ENCODE measurements at regions not wholly inside any gene's neighbourhood (a gene's known extent, or its start where the extent isn't known, plus 50 kb on each side); places are given as distances from the start of the nearest gene placed in this dataset.

GRCh38 chr7:22582863-22583622, 83.1 kb upstream of the STEAP1B start:
- DNase-seq (no peak), ATAC-seq (ENCODE audit: low read depth in 2 of 2) (no peak)
- Mint-ChIP-seq H3K4me1 (peaks cover 0 to 5% (median 0%) of the 10 kb centered on the region in 4 donors), H3K4me3 (no peak overlapping the region), H3K9me3 (peaks cover 0 to 3% (median 0%) of the 10 kb centered on the region in 7 donors), H3K27me3 (peaks cover 18% of the 10 kb centered on the region), H3K27ac (no peak overlapping the region), H3K36me3 (no peaks in the 10 kb centered on the region)
- H3K4me3 ChIP-seq (ENCODE audit: low read depth, low read length): no peak overlapping the region
- no peaks in the 10 kb centered on the region for H3K4me1 ChIP-seq (ENCODE audit: control insufficient read depth, insufficient read depth, low read length, poor library complexity, severe bottlenecking)
- H3K27me3 ChIP-seq (ENCODE audit: control insufficient read depth, insufficient read depth, low read length): peaks cover 7% of the 10 kb centered on the region
- no peak overlapping the region for H3K27ac ChIP-seq (ENCODE audit: insufficient read depth, low read length, poor library complexity, severe bottlenecking)
- no peaks in the 10 kb centered on the region for H3K9me3 ChIP-seq (ENCODE audit: control insufficient read depth in 2 of 2, low read length in 2 of 2)
- H3K36me3 ChIP-seq (ENCODE audit: control insufficient read depth, insufficient read depth, low read length): no peaks in the 10 kb centered on the region

- H3K27me3 ChIP-seq (ENCODE audit: control insufficient read depth, insufficient read depth, low read length): peaks cover 7% of the 10 kb centered on the region
- no peak overlapping the region for H3K27ac ChIP-seq (ENCODE audit: insufficient read depth, low read length, poor library complexity, severe bottlenecking)
- no peak overlapping the region for H3K4me3 Mint-ChIP-seq
- no peaks in the 10 kb centered on the region for H3K4me1 Mint-ChIP-seq
- no peak for DNase-seq
- H3K9me3 ChIP-seq (ENCODE audit: control insufficient read depth in 2 of 2, low read length in 2 of 2): no peaks in the 10 kb centered on the region
- H3K36me3 ChIP-seq (ENCODE audit: control insufficient read depth, insufficient read depth, low read length): no peaks in the 10 kb centered on the region
- peaks cover 13% of the 10 kb centered on the region for H3K27me3 Mint-ChIP-seq
- no peak for ATAC-seq (ENCODE audit: low read depth in 2 of 2)
- H3K36me3 Mint-ChIP-seq: no peaks in the 10 kb centered on the region
- no peak overlapping the region for H3K4me3 ChIP-seq (ENCODE audit: low read depth, low read length)
- H3K27ac Mint-ChIP-seq: no peak overlapping the region
- H3K9me3 Mint-ChIP-seq: peaks cover 0 to 2% (median 0%) of the 10 kb centered on the region in 7 donors
- H3K4me1 ChIP-seq (ENCODE audit: control insufficient read depth, insufficient read depth, low read length, poor library complexity, severe bottlenecking): no peaks in the 10 kb centered on the region
Measured at GRCh38 chr7:22581099-22581498, 81.1 kb upstream of the STEAP1B start.

- Mint-ChIP-seq H3K4me3 (no peak overlapping the region), H3K9me3 (peaks cover 0 to 2% (median 0%) of the 10 kb centered on the region in 7 donors), H3K36me3 (no peaks in the 10 kb centered on the region), H3K27me3 (peaks cover 16% of the 10 kb centered on the region), H3K27ac (no peak overlapping the region), H3K4me1 (no peaks in the 10 kb centered on the region)
- Histone ChIP-seq H3K27ac (ENCODE audit: insufficient read depth, low read length, poor library complexity, severe bottlenecking) (no peak overlapping the region), H3K27me3 (ENCODE audit: control insufficient read depth, insufficient read depth, low read length) (peaks cover 7% of the 10 kb centered on the region), H3K4me1 (ENCODE audit: control insufficient read depth, insufficient read depth, low read length, poor library complexity, severe bottlenecking) (no peaks in the 10 kb centered on the region), H3K4me3 (ENCODE audit: low read depth, low read length) (no peak overlapping the region), H3K36me3 (ENCODE audit: control insufficient read depth, insufficient read depth, low read length) (no peaks in the 10 kb centered on the region), H3K9me3 (ENCODE audit: control insufficient read depth in 2 of 2, low read length in 2 of 2) (no peaks in the 10 kb centered on the region)
- no peak for ATAC-seq (ENCODE audit: low read depth in 2 of 2)
- DNase-seq: no peak
Measured at GRCh38 chr7:22579961-22580360, 80.0 kb upstream of the STEAP1B start.

GRCh38 chr7:22578007-22578733, 78.2 kb upstream of the STEAP1B start:
- ATAC-seq (ENCODE audit: low read depth in 2 of 2) (no peak), DNase-seq (no peak)
- Mint-ChIP-seq H3K4me1 (no peaks in the 10 kb centered on the region), H3K4me3 (no peak overlapping the region), H3K9me3 (peaks cover 0 to 2% (median 0%) of the 10 kb centered on the region in 7 donors), H3K27ac (no peak overlapping the region), H3K27me3 (peaks cover 19% of the 10 kb centered on the region), H3K36me3 (no peaks in the 10 kb centered on the region)
- H3K4me1 ChIP-seq (ENCODE audit: control insufficient read depth, insufficient read depth, low read length, poor library complexity, severe bottlenecking): no peaks in the 10 kb centered on the region
- no peak overlapping the region for H3K27ac ChIP-seq (ENCODE audit: insufficient read depth, low read length, poor library complexity, severe bottlenecking)
- no peaks in the 10 kb centered on the region for H3K9me3 ChIP-seq (ENCODE audit: control insufficient read depth in 2 of 2, low read length in 2 of 2)
- no peaks in the 10 kb centered on the region for H3K36me3 ChIP-seq (ENCODE audit: control insufficient read depth, insufficient read depth, low read length)
- peaks cover 5% of the 10 kb centered on the region for H3K27me3 ChIP-seq (ENCODE audit: control insufficient read depth, insufficient read depth, low read length)
- no peak overlapping the region for H3K4me3 ChIP-seq (ENCODE audit: low read depth, low read length)

- H3K4me3 ChIP-seq (ENCODE audit: low read depth, low read length): no peak overlapping the region
- no peaks in the 10 kb centered on the region for H3K36me3 ChIP-seq (ENCODE audit: control insufficient read depth, insufficient read depth, low read length)
- Mint-ChIP-seq H3K9me3 (peaks cover 0 to 2% (median 0%) of the 10 kb centered on the region in 7 donors), H3K36me3 (no peaks in the 10 kb centered on the region), H3K27me3 (peaks cover 15% of the 10 kb centered on the region), H3K27ac (no peak overlapping the region), H3K4me1 (no peaks in the 10 kb centered on the region), H3K4me3 (no peak overlapping the region)
- no peaks in the 10 kb centered on the region for H3K9me3 ChIP-seq (ENCODE audit: control insufficient read depth in 2 of 2, low read length in 2 of 2)
- ATAC-seq (ENCODE audit: low read depth in 2 of 2) (no peak), DNase-seq (no peak)
- no peaks in the 10 kb centered on the region for H3K4me1 ChIP-seq (ENCODE audit: control insufficient read depth, insufficient read depth, low read length, poor library complexity, severe bottlenecking)
- peaks cover 3% of the 10 kb centered on the region for H3K27me3 ChIP-seq (ENCODE audit: control insufficient read depth, insufficient read depth, low read length)
- H3K27ac ChIP-seq (ENCODE audit: insufficient read depth, low read length, poor library complexity, severe bottlenecking): no peak overlapping the region
Measured at GRCh38 chr7:22577470-22578001, 77.5 kb upstream of the STEAP1B start.

- H3K9me3 ChIP-seq (ENCODE audit: control insufficient read depth in 2 of 2, low read length in 2 of 2): no peaks in the 10 kb centered on the region
- no peaks in the 10 kb centered on the region for H3K36me3 ChIP-seq (ENCODE audit: control insufficient read depth, insufficient read depth, low read length)
- no peak for DNase-seq
- peaks cover 12% of the 10 kb centered on the region for H3K27me3 Mint-ChIP-seq
- no peak for ATAC-seq (ENCODE audit: low read depth in 2 of 2)
- H3K4me1 ChIP-seq (ENCODE audit: control insufficient read depth, insufficient read depth, low read length, poor library complexity, severe bottlenecking): no peaks in the 10 kb centered on the region
- H3K4me3 Mint-ChIP-seq: no peak overlapping the region
- peaks cover 3% of the 10 kb centered on the region for H3K27me3 ChIP-seq (ENCODE audit: control insufficient read depth, insufficient read depth, low read length)
- no peak overlapping the region for H3K27ac ChIP-seq (ENCODE audit: insufficient read depth, low read length, poor library complexity, severe bottlenecking)
- no peak overlapping the region for H3K4me3 ChIP-seq (ENCODE audit: low read depth, low read length)
- H3K4me1 Mint-ChIP-seq: no peaks in the 10 kb centered on the region
- no peak overlapping the region for H3K27ac Mint-ChIP-seq
- H3K9me3 Mint-ChIP-seq: peaks cover 0 to 2% (median 0%) of the 10 kb centered on the region in 7 donors
- H3K36me3 Mint-ChIP-seq: no peaks in the 10 kb centered on the region
Measured at GRCh38 chr7:22576612-22577469, 76.9 kb upstream of the STEAP1B start.

- Histone ChIP-seq H3K4me1 (ENCODE audit: control insufficient read depth, insufficient read depth, low read length, poor library complexity, severe bottlenecking) (no peaks in the 10 kb centered on the region), H3K27me3 (ENCODE audit: control insufficient read depth, insufficient read depth, low read length) (peaks cover 3% of the 10 kb centered on the region), H3K27ac (ENCODE audit: insufficient read depth, low read length, poor library complexity, severe bottlenecking) (no peak overlapping the region), H3K9me3 (ENCODE audit: control insufficient read depth in 2 of 2, low read length in 2 of 2) (no peaks in the 10 kb centered on the region), H3K4me3 (ENCODE audit: low read depth, low read length) (no peak overlapping the region), H3K36me3 (ENCODE audit: control insufficient read depth, insufficient read depth, low read length) (no peaks in the 10 kb centered on the region)
- Mint-ChIP-seq H3K27ac (no peak overlapping the region), H3K27me3 (peaks cover 19% of the 10 kb centered on the region), H3K36me3 (no peaks in the 10 kb centered on the region), H3K4me3 (no peak overlapping the region), H3K9me3 (peaks cover 0 to 2% (median 0%) of the 10 kb centered on the region in 7 donors), H3K4me1 (no peaks in the 10 kb centered on the region)
- DNase-seq: no peak
- no peak for ATAC-seq (ENCODE audit: low read depth in 2 of 2)
Measured at GRCh38 chr7:22574754-22575520, 74.9 kb upstream of the STEAP1B start.

Data from CD4-positive, CD25-positive, alpha-beta regulatory T cell (primary cell).